Cardiac muscle cell (in vitro differentiated cells and primary cell): ENCODE measurements at regions not wholly inside any gene's neighbourhood (a gene's known extent, or its start where the extent isn't known, plus 50 kb on each side); places are given as distances from the start of the nearest gene placed in this dataset.

Experiments used
- DNase-seq, 2 donors: peaks; one replicate each; pipeline versions ENCODE4 v3.0.0 to v3.0.0-alpha.2; 2010 to 2017; ENCODE audit warnings: low read depth in 1 of 2, low spot score in 1 of 2
- H3K27ac ChIP-seq: fragments of 200-600 bp; sonication (generic); 2 replicates; pipeline ENCODE4 v1.5.1; 2016
- H3K27me3 ChIP-seq: fragments of 200-600 bp; sonication (generic); 2 replicates; pipeline ENCODE4 v1.6.0; 2016; ENCODE audit warnings: control low read depth
- H3K36me3 ChIP-seq: fragments of 200-600 bp; sonication (generic); 2 replicates; pipeline ENCODE4 v1.5.1; 2016; ENCODE audit warnings: control low read depth
- H3K4me1 ChIP-seq: fragments of 200-600 bp; sonication (generic); 2 replicates; pipeline ENCODE4 v1.8.1; 2017; ENCODE audit warnings: low read depth, mild to moderate bottlenecking, mixed run types
- H3K4me3 ChIP-seq: fragments of 200-600 bp; sonication (generic); 2 replicates; pipeline ENCODE4 v1.5.1; 2016; ENCODE audit warnings: mild to moderate bottlenecking
- H3K9me3 ChIP-seq: fragments of 200-600 bp; sonication (generic); 2 replicates; pipeline ENCODE4 v1.5.1; 2017; ENCODE audit warnings: low read depth, mild to moderate bottlenecking, control low read depth
- CTCF ChIP-seq: IDR thresholded peaks from 2 replicates; pipeline ENCODE4 v1.5.1; 2012; ENCODE audit warnings: low read depth, mild to moderate bottlenecking, low read length

- Histone ChIP-seq H3K4me3 (no peak overlapping the region), H3K27me3 (no peaks in the 10 kb centered on the region), H3K27ac (no peak overlapping the region), H3K4me1 (peaks cover 15% of the 10 kb centered on the region), H3K9me3 (no peaks in the 10 kb centered on the region), H3K36me3 (no peaks in the 10 kb centered on the region)
- DNase-seq: no peak
- no peak for TF ChIP-seq CTCF
Observed at GRCh38 chrX:97740886-97741285, 857.2 kb downstream of the RPA4 start.

- DNase-seq: peak in 1 of 2 donors; percentile 2
Observed at GRCh38 chrX:97743014-97743413, 859.3 kb downstream of the RPA4 start.

GRCh38 chrX:97747346-97747745 lies 863.6 kb downstream of the RPA4 start:
- Histone ChIP-seq H3K27ac (no peak overlapping the region), H3K9me3 (no peaks in the 10 kb centered on the region), H3K27me3 (no peaks in the 10 kb centered on the region), H3K4me3 (no peak overlapping the region), H3K4me1 (no peaks in the 10 kb centered on the region), H3K36me3 (no peaks in the 10 kb centered on the region)
- no peak for TF ChIP-seq CTCF
- DNase-seq: no peak

More at GRCh38 chrX:97743014-97743413, 859.3 kb downstream of the RPA4 start:
- Histone ChIP-seq H3K4me3 (no peak overlapping the region), H3K27me3 (no peaks in the 10 kb centered on the region), H3K4me1 (peaks cover 15% of the 10 kb centered on the region), H3K36me3 (no peaks in the 10 kb centered on the region), H3K9me3 (no peaks in the 10 kb centered on the region), H3K27ac (no peak overlapping the region)
- peak; percentile 35 for TF ChIP-seq CTCF

GRCh38 chrX:97751016-97751415 lies 867.3 kb downstream of the RPA4 start:
- no peak for DNase-seq
- H3K36me3 ChIP-seq: no peaks in the 10 kb centered on the region
- no peak overlapping the region for H3K27ac ChIP-seq
- no peak overlapping the region for H3K4me3 ChIP-seq
- H3K4me1 ChIP-seq: no peaks in the 10 kb centered on the region
- H3K9me3 ChIP-seq: no peaks in the 10 kb centered on the region
- no peaks in the 10 kb centered on the region for H3K27me3 ChIP-seq
- TF ChIP-seq CTCF: no peak

- TF ChIP-seq CTCF: no peak
- Histone ChIP-seq H3K4me1 (no peaks in the 10 kb centered on the region), H3K36me3 (no peaks in the 10 kb centered on the region), H3K9me3 (no peaks in the 10 kb centered on the region), H3K27ac (no peak overlapping the region), H3K4me3 (no peak overlapping the region), H3K27me3 (no peaks in the 10 kb centered on the region)
- DNase-seq: no peak
Observed at GRCh38 chrX:97751735-97752134, 868.0 kb downstream of the RPA4 start.

- no peak for TF ChIP-seq CTCF
- no peaks in the 10 kb centered on the region for H3K4me1 ChIP-seq
- H3K27ac ChIP-seq: no peak overlapping the region
- DNase-seq: no peak
- no peak overlapping the region for H3K4me3 ChIP-seq
- no peaks in the 10 kb centered on the region for H3K36me3 ChIP-seq
- H3K27me3 ChIP-seq: no peaks in the 10 kb centered on the region
- no peaks in the 10 kb centered on the region for H3K9me3 ChIP-seq
Observed at GRCh38 chrX:97756879-97757278, 873.2 kb downstream of the RPA4 start.
